GM11168 (cell line): ENCODE measurements at regions not wholly inside any gene's neighbourhood (a gene's known extent, or its start where the extent isn't known, plus 50 kb on each side); places are given as distances from the start of the nearest gene placed in this dataset.

Experiments used
- in situ Hi-C: fragments of 300-500 bp; cut with MboI; formaldehyde crosslinking; loops from one replicate; pipeline ENCODE4 v1.12.0; 2022; ENCODE audit warnings: low sequenced_read_pairs; ENCODE audit not compliant: unreplicated experiment

GRCh38 chr5:62705022-62705421 lies 126.4 kb downstream of the LRRC70 start:
- in situ Hi-C loops: no loop called here

- in situ Hi-C loops: no loop called here
These were observed 123.5 kb downstream of the LRRC70 start for GRCh38 chr5:62702126-62702525.

- in situ Hi-C loops: no loop called here
These were observed 122.4 kb downstream of the LRRC70 start for GRCh38 chr5:62701036-62701435.

DNA sequence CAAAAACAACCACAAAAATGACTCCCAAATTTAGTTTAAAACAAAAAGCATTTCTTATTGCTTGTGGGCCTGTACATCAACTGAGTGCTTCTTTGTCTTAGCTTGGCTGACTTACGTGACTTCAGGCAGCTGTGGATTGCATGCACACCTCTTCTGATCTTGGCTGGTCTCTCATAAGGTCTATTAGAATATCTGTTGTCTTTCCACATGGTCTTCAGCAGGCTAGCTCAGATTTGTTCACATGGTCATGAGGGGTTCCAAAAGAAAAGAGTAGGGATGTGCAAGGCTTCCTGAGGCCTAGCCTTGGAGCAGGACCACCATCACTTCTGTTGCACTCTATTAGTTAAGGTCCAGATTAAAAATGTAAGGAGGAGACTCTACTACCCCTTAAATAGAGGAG lies 120.1 kb downstream of the LRRC70 start:
- in situ Hi-C loops: no loop called here

DNA sequence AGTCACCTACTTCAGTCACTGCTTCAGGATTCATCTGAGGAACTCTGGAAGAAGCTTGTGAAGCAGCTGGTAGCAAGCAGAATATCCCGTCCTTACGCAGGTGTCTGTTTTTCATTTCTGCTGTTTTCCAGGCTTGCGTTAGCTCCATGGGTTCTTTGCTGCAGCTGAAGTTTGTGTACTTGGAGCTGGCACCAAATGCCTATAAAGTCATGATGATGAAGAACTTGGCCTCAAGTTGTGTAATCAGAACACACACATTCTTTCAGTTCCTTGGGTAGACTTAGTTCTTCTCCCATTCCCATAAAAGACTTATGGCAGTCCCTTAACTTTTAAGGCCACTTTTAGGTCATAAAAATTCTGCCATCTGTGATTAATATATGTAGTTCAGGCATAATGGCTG lies 116.7 kb downstream of the LRRC70 start:
- in situ Hi-C loops: no loop called here

DNA sequence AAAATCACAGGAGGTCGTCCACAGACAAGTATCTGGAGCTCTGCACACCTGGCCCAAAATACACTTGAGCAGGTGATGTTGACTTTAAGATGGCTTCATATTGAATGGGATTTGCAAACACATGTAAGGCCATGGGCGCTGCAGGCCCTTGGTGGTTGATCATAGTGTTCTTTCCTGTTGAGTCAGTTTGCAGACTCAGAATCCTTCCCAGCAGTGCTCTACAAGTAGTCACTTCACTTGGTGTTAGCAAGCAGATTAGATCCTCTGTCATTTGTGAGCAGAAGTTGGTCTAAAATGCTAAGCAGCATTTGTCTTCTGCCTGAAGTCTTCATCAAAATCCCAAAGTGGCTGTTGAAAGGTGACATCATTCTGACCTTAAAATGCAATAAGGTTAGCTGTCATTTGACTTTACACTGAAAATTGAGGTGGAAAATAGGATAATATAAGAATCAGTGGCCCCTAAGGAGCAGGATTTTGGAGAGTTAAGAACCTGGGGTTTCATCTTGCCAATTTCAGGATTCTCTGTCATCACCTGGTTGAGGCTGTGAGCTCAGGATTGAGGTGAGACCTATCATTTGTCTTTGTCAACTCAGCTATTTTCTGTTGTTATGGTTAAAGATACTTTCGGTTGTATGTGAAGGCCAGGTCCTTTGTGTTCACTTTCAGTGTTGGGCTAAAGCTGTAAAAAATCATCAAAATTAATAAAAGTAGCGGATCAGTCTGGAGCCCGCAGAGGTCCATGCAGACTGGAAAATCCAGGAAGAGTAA lies 114.5 kb downstream of the LRRC70 start:
- in situ Hi-C loops: no loop called here

DNA sequence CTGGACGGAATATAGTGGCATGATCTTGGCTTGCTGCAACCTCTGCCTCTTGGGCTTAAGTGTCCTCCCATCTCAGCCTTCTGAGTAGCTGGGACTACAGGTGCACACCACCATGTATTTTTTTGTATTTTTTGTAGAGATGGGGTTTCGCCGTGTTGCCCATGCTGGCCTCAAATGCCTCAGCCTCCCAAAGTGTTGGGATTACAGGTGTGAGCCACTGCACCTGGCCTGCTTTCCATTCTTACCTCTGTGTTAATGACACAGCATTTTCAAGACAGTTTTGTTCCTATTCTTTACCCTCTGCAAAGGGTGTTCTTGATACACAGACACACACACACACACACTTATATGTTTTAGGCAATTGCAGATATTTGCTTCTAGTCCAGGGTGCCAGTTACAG lies 113.3 kb downstream of the LRRC70 start:
- in situ Hi-C loops: no loop called here

- in situ Hi-C loops: no loop called here
These were observed 111.8 kb downstream of the LRRC70 start for GRCh38 chr5:62690421-62690820.

DNA sequence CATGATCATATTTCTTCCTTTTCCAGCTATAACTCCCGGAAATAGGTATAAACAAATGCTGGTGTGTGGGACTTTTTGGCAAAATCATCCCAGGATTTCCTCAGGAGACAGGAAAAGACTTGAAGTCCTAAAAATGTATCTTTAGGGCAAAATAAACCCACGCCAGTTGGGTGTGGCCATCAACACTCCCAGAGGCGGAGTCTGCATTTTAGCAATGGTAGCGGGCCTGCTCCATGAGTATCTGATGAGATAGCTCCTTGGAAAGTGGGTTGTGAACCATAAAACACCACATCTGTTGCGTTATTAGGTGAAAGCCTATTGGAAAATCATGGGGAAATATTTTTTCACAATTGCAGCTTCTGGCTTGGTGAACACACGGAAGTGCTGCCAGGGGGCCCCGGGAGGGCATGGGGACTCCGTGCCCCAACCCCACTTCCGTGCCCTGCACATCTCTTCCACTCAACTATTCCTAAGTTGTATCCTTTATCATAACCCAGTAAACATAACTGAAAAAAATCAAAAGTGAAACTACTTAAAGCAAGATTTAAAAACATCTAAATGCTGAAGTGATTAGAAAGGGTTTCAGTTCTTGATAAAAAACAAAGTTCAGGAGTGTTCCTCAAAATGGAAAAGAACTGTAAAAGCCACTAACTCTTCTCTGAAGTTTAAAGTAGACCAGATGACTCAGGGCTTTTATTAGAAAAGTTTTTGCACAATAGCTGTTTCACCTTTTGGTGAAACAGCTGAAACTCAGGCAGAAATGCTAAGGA lies 111.2 kb downstream of the LRRC70 start:
- in situ Hi-C loops: no loop called here

- in situ Hi-C loops: no loop called here
These were observed 108.1 kb downstream of the LRRC70 start for GRCh38 chr5:62686692-62687091.

DNA sequence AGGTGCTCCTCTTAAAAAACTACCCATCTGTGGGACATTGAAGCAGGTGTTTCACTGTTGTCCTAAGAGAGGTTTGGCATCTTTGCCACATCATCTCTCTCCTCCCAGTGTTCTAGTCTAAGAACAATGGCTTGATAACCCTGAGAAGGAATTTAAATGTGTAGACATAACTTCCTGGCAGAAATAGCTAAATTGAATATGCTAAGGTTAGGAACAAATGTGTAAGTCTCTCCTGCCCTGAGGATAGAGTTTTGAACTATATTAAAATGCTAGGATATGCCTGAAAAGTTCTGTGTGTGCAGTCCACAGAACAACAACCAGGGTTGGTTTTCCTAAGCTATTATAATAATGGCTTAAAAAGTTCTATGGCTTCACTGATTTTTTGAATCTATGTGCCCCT lies 106.6 kb downstream of the LRRC70 start:
- in situ Hi-C loops: no loop called here

- in situ Hi-C loops: no loop called here
These were observed 105.7 kb downstream of the LRRC70 start for GRCh38 chr5:62684310-62684709.

DNA sequence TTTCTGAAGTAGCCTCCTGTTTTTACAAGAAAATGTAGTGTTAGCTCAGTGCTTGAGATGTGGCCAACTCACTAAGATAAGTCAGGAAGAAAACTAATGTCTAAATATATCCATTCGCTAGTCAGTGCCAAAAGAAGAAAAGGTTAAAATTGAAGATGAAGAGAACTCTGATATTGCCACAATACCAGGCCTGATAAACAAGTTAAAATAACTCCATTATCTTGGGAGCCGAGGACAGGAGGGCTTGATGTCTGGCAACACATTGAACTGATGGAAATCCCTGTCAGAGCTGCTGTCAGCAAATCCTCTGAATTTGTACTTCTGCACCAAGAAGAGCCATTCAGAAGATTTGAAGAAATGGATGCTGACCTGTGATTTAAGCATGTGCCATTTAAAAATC lies 103.4 kb downstream of the LRRC70 start:
- in situ Hi-C loops: no loop called here

DNA sequence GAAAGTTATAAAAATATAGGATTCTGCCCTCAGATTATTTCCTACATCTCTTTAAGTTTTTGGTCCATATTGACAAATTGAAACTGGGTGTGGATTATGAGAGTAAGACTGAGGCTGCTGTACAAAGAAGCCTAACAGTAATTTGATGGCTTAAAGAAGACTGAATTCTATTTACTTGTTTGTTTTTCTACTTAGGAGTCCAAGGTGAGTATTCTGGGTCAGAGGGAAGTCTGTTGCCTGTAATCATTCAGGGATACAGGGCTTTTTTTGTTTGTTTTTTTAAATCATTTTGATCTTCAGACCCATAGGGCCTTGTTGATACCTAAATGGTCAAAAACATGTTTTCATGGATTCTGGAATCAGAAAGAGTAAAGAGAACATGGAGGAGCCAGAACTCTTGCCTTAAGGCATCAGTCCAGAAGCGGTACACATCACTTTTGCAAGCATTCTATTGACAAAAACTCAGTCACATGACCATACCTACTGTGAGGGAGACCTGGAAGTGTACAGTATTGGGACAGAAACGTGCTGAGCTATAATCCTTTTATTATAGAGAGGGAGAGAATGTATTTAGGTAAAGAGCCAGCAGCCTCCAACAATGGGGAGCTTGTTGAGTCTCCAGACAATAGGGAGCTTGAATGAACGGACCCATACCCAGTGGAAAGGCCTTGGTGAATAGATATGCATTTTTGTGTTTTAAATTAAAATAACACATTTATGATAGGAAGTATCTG lies 102.7 kb downstream of the LRRC70 start:
- in situ Hi-C loops: no loop called here

- in situ Hi-C loops: no loop called here
These were observed 101.5 kb downstream of the LRRC70 start for GRCh38 chr5:62680121-62680520.
